ENCODE measurements at regions not wholly inside any gene's neighbourhood (a gene's known extent, or its start where the extent isn't known, plus 50 kb on each side); places are given as distances from the start of the nearest gene placed in this dataset.

GRCh38 chr15:62758126-62758951, 284.2 kb upstream of the TPM1 start:
- TF ChIP-seq POLR2A (IDR thresholded peaks at IDR 0.05) (no peak), POLR2AphosphoS5 (IDR thresholded peaks at IDR 0.05; ENCODE audit: insufficient read depth in 1 of 2, low read depth in 1 of 2) (peak; percentile 42 to 51)
- H3K9me3 ChIP-seq, result no peaks in the 10 kb centered on the region
- DNase-seq (ENCODE audit: extremely low spot score in 2 of 2), result no peak
- intact Hi-C loops (cut with DNase I), result no loop called here
- no peak overlapping the region for H3K4me3 ChIP-seq
- peaks cover 0 to 13% of the 10 kb centered on the region in 2 donors for H3K36me3 ChIP-seq
- H3K4me1 ChIP-seq, result peaks cover 24% of the 10 kb centered on the region
- H3K27me3 ChIP-seq, result no peaks in the 10 kb centered on the region
- H3K27ac ChIP-seq, result peak overlapping the region; percentile 63

- H3K4me1 ChIP-seq, result peaks cover 24% of the 10 kb centered on the region
- TF ChIP-seq POLR2AphosphoS5 (IDR thresholded peaks at IDR 0.05; ENCODE audit: insufficient read depth in 1 of 2, low read depth in 1 of 2), result no peak
- no peak for TF ChIP-seq CTCF (IDR thresholded peaks at IDR 0.05)
- TF ChIP-seq POLR2A (IDR thresholded peaks at IDR 0.05), result no peak
- H3K27me3 ChIP-seq, result no peaks in the 10 kb centered on the region
- H3K27ac ChIP-seq, result peak overlapping the region; percentile 63
- peaks cover 0 to 13% of the 10 kb centered on the region in 2 donors for H3K36me3 ChIP-seq
- intact Hi-C loops (cut with DNase I), result no loop called here
- H3K9me3 ChIP-seq, result no peaks in the 10 kb centered on the region
- no peak overlapping the region for H3K4me3 ChIP-seq
- DNase-seq (ENCODE audit: extremely low spot score in 2 of 2), result no peak
Observed at GRCh38 chr15:62758952-62759349, 283.6 kb upstream of the TPM1 start.

GRCh38 chr15:62760538-62760937, 282.0 kb upstream of the TPM1 start:
- H3K27ac ChIP-seq, result no peak overlapping the region
- H3K9me3 ChIP-seq, result no peaks in the 10 kb centered on the region
- intact Hi-C loops (cut with DNase I), result no loop called here
- H3K4me1 ChIP-seq, result peaks cover 24% of the 10 kb centered on the region
- peaks cover 0 to 13% of the 10 kb centered on the region in 2 donors for H3K36me3 ChIP-seq
- H3K4me3 ChIP-seq, result no peak overlapping the region
- TF ChIP-seq POLR2AphosphoS5 (IDR thresholded peaks at IDR 0.05; ENCODE audit: insufficient read depth in 1 of 2, low read depth in 1 of 2), result no peak
- TF ChIP-seq CTCF (IDR thresholded peaks at IDR 0.05), result no peak
- TF ChIP-seq POLR2A (IDR thresholded peaks at IDR 0.05), result no peak
- no peak for DNase-seq (ENCODE audit: extremely low spot score in 2 of 2)
- no peaks in the 10 kb centered on the region for H3K27me3 ChIP-seq

GRCh38 chr15:62765916-62766315, 276.6 kb upstream of the TPM1 start:
- TF ChIP-seq POLR2AphosphoS5 (IDR thresholded peaks at IDR 0.05; ENCODE audit: insufficient read depth in 1 of 2, low read depth in 1 of 2) (no peak), POLR2A (IDR thresholded peaks at IDR 0.05) (no peak), CTCF (IDR thresholded peaks at IDR 0.05) (no peak)
- H3K4me1 ChIP-seq, result no peaks in the 10 kb centered on the region
- no peaks in the 10 kb centered on the region for H3K9me3 ChIP-seq
- no peak overlapping the region for H3K4me3 ChIP-seq
- DNase-seq (ENCODE audit: extremely low spot score in 2 of 2), result no peak
- no peaks in the 10 kb centered on the region for H3K27me3 ChIP-seq
- H3K27ac ChIP-seq, result no peak overlapping the region
- H3K36me3 ChIP-seq, result peaks cover 0 to 22% of the 10 kb centered on the region in 2 donors
- intact Hi-C loops (cut with DNase I), result no loop called here

GRCh38 chr15:62766599-62766998, 275.9 kb upstream of the TPM1 start:
- Histone ChIP-seq H3K9me3 (no peaks in the 10 kb centered on the region), H3K27me3 (no peaks in the 10 kb centered on the region), H3K36me3 (peaks cover 0 to 26% of the 10 kb centered on the region in 2 donors), H3K4me3 (no peak overlapping the region), H3K27ac (no peak overlapping the region), H3K4me1 (no peaks in the 10 kb centered on the region)
- intact Hi-C loops (cut with DNase I), result no loop called here
- no peak for DNase-seq (ENCODE audit: extremely low spot score in 2 of 2)
- TF ChIP-seq POLR2A (IDR thresholded peaks at IDR 0.05), result no peak
- no peak for TF ChIP-seq CTCF (IDR thresholded peaks at IDR 0.05)
- no peak for TF ChIP-seq POLR2AphosphoS5 (IDR thresholded peaks at IDR 0.05; ENCODE audit: insufficient read depth in 1 of 2, low read depth in 1 of 2)
